HepG2 (cell line): ENCODE measurements at regions not wholly inside any gene's neighbourhood (a gene's known extent, or its start where the extent isn't known, plus 50 kb on each side); places are given as distances from the start of the nearest gene placed in this dataset.

Source experiments
- ATAC-seq: fragments of 200-7000 bp; cut with Tn5 transposase; 3 replicates; pipeline ENCODE4 v1.9.1; 2020; ENCODE audit warnings: mild to moderate bottlenecking, moderate library complexity
- BruUV-seq: library from RNA; stranded (reverse); fragments of 400-500 nt; replicated peaks from 2 replicates; lab custom pipeline; 2021; lab: Mats Ljungman, UMichigan
- CTCF ChIA-PET: fragments of 300-600 bp; formaldehyde crosslinking; extraction: SDS; loops from one replicate; lab custom pipeline; 2021; ENCODE audit warnings: low total read pairs, inconsistent platforms, low intra/inter-chr PET ratio; lab: Yijun Ruan, JAX
- POLR2A ChIA-PET: fragments of 350-600 bp; sonication (Branson Sonifier 250); formaldehyde crosslinking; loops from one replicate; lab custom pipeline; 2020; ENCODE audit warnings: antibody characterized with exemption, inconsistent platforms; lab: Yijun Ruan, JAX
- DNase-seq: peaks from one replicate; pipeline ENCODE4 v3.0.0-alpha.2; 2015; ENCODE audit warnings: low spot score
- FAIRE-seq: peaks from 3 replicates; lab custom pipeline; 2011; peaks lifted over from hg19 to GRCh38; lab: Jason Lieb, UNC
- H2AFZ ChIP-seq: one replicate; pipeline ENCODE4 v1.6.1; 2011; ENCODE audit warnings: low read length, inconsistent platforms
- H3K27ac ChIP-seq: fragments of 300-600 bp; 3 replicates; pipeline ENCODE4 v1.8.0; 2011; ENCODE audit warnings: mixed run types, mild to moderate bottlenecking, mixed read lengths, low read length, inconsistent platforms; ENCODE audit not compliant: insufficient read depth; ENCODE audit errors: extremely low read length
- H3K27me3 ChIP-seq, 2 experiments: fragments of 200-600 bp in 1 of 2; 2 replicates in 1 of 2; 3 replicates in 1 of 2; pipeline versions ENCODE4 v1.6.0 to v1.8.0; 2011; ENCODE audit warnings: low read length in 2 of 2, mild to moderate bottlenecking in 2 of 2, moderate library complexity in 2 of 2, inconsistent platforms in 1 of 2; ENCODE audit not compliant: insufficient read depth in 2 of 2, control insufficient read depth in 1 of 2
- H3K36me3 ChIP-seq, 2 experiments: fragments of 200-600 bp in 1 of 2; replicated peaks in 1 of 2; 2 replicates in 1 of 2; 3 replicates in 1 of 2; pipeline versions ENCODE4 v1.5.1 to v1.8.0; 2011; ENCODE audit warnings: low read length in 2 of 2, inconsistent platforms in 1 of 2; ENCODE audit not compliant: insufficient read depth in 2 of 2, control insufficient read depth in 1 of 2
- H3K4me1 ChIP-seq: 2 replicates; pipeline ENCODE4 v1.5.1; 2012; ENCODE audit warnings: low read length, inconsistent platforms; ENCODE audit not compliant: insufficient read depth
- H3K4me2 ChIP-seq: 2 replicates; pipeline ENCODE4 v1.6.0; 2011; ENCODE audit warnings: low read depth, low read length, inconsistent platforms
- H3K4me3 ChIP-seq, 3 experiments: fragments of 200-600 bp in 1 of 3; sonication (generic), shearing (Covaris generic) in 1 of 3; replicated peaks in 1 of 3; 2 replicates each; pipeline ENCODE4 v1.5.1; 2011 to 2016; ENCODE audit warnings: low read length in 3 of 3, inconsistent platforms in 2 of 3, low read depth in 2 of 3, mild to moderate bottlenecking in 2 of 3, control low read depth in 1 of 3, mixed read lengths in 1 of 3; ENCODE audit not compliant: insufficient read depth in 1 of 3
- H3K79me2 ChIP-seq: one replicate; pipeline ENCODE4 v1.6.1; 2011; ENCODE audit warnings: low read length, inconsistent platforms; ENCODE audit not compliant: insufficient read depth
- H3K9ac ChIP-seq: 2 replicates; pipeline ENCODE4 v1.6.0; 2011; ENCODE audit warnings: mild to moderate bottlenecking, low read depth, low read length, inconsistent platforms; ENCODE audit not compliant: insufficient read depth
- H3K9me3 ChIP-seq: 2 replicates; pipeline ENCODE4 v1.5.1; 2012; ENCODE audit warnings: mild to moderate bottlenecking, low read length
- H4K20me1 ChIP-seq: 2 replicates; pipeline ENCODE4 v1.6.0; 2011; ENCODE audit warnings: inconsistent platforms, mild to moderate bottlenecking, low read length, moderate library complexity; ENCODE audit not compliant: insufficient read depth
- HMGXB4 ChIP-seq, 2 experiments: sonication (generic) in 1 of 2; formaldehyde crosslinking in 1 of 2; IDR thresholded peaks; 2 replicates each; pipeline versions ENCODE4 v1.4.0 to v1.6.1; 2018 to 2020; ENCODE audit warnings: missing genetic modification reagents in 2 of 2, borderline replicate concordance in 1 of 2, low read depth in 1 of 2, mild to moderate bottlenecking in 1 of 2, missing biosample characterization in 1 of 2
- MEIS2 ChIP-seq: sonication (generic); formaldehyde crosslinking; IDR thresholded peaks from 2 replicates; pipeline ENCODE4 v1.9.0; 2021; ENCODE audit warnings: mild to moderate bottlenecking, missing genetic modification reagents
- TFDP2 ChIP-seq: sonication (generic); formaldehyde crosslinking; IDR thresholded peaks from 2 replicates; pipeline ENCODE4 v1.4.0; 2020; ENCODE audit warnings: missing genetic modification reagents
- ZNF225 ChIP-seq: sonication (generic); formaldehyde crosslinking; IDR thresholded peaks from 2 replicates; pipeline ENCODE4 v1.4.0; 2020; ENCODE audit warnings: mild to moderate bottlenecking, missing genetic modification reagents
- WGBS: methylation state at CpG from one replicate; pipeline ENCODE4 v1.1.6; 2017; ENCODE audit warnings: low lambda C conversion rate; 5-methylcytosine and 5-hydroxymethylcytosine counted together
- in situ Hi-C: cut with HindIII; loops from 2 replicates; pipeline ENCODE4 v1.10.0; 2017; ENCODE audit warnings: low pct_unique_long_range_greater_than_20kb; ENCODE audit not compliant: extremely low pct_ligation_motif_present
- intact Hi-C: fragments of 100-400 bp; cut with micrococcal nuclease; formaldehyde crosslinking; loops from one replicate; pipeline ENCODE4 v1.10.0; 2022; ENCODE audit not compliant: unreplicated experiment

- no peak for TF ChIP-seq TFDP2 (CRISPR knock-in tag)
- TF ChIP-seq, all 625 proteins: peak for 0
Observed at GRCh38 chr3:163474766-163475165, 1603.5 kb downstream of the SI start (continued).

- TF ChIP-seq MEIS2 (CRISPR knock-in tag) (no peak), HMGXB4 (CRISPR knock-in tag; IDR thresholded peaks at IDR 0.05; ENCODE audit: borderline replicate concordance in 1 of 2, low read depth in 1 of 2) (no peak), ZNF225 (no peak)
- DNase-seq (no peak), FAIRE-seq (no peak), ATAC-seq (no peak)
- no TSS peak for BruUV-seq
- no peak overlapping the region for H3K4me3 ChIP-seq
- H3K4me2 ChIP-seq, result no peak overlapping the region
- H3K27ac ChIP-seq, result no peak overlapping the region
- no peak overlapping the region for H3K9ac ChIP-seq
- no peak overlapping the region for H2AFZ ChIP-seq
- no peaks in the 10 kb centered on the region for H4K20me1 ChIP-seq
- H3K9me3 ChIP-seq, result no peaks in the 10 kb centered on the region
- in situ Hi-C loops (no loop called here), intact Hi-C loops (no loop called here)
- no peaks in the 10 kb centered on the region for H3K36me3 ChIP-seq
- ChIA-PET CTCF (no interaction called here), POLR2A (no interaction called here)
- H3K4me1 ChIP-seq, result no peaks in the 10 kb centered on the region
- no peaks in the 10 kb centered on the region for H3K27me3 ChIP-seq
- no peaks in the 10 kb centered on the region for H3K79me2 ChIP-seq
- WGBS, result 25% methylated on average over 4 of the region's 4 CpGs
Observed at GRCh38 chr3:163468531-163469335, 1609.6 kb downstream of the SI start.
